Mesothelial cell of epicardium (in vitro differentiated cells): ENCODE measurements at regions not wholly inside any gene's neighbourhood (a gene's known extent, or its start where the extent isn't known, plus 50 kb on each side); places are given as distances from the start of the nearest gene placed in this dataset.

Experiments
- DNase-seq, 2 experiments: peaks; one replicate each; pipeline ENCODE4 v3.0.0; 2021; ENCODE audit warnings: low spot score in 2 of 2; ENCODE audit not compliant: unreplicated experiment in 2 of 2
- H3K27ac Mint-ChIP-seq: 2 replicates; pipeline ENCODE4 v1.8.0; 2021; ENCODE audit warnings: mixed read lengths
- H3K27me3 Mint-ChIP-seq: 2 replicates; pipeline ENCODE4 v1.8.0; 2021; ENCODE audit warnings: low read depth, mixed read lengths
- H3K36me3 Mint-ChIP-seq: 2 replicates; pipeline ENCODE4 v1.8.0; 2021; ENCODE audit warnings: mixed read lengths
- H3K4me1 Mint-ChIP-seq: 2 replicates; pipeline ENCODE4 v1.8.0; 2021; ENCODE audit warnings: mixed read lengths
- H3K4me3 Mint-ChIP-seq: 2 replicates; pipeline ENCODE4 v1.8.0; 2021; ENCODE audit warnings: mild to moderate bottlenecking, moderate library complexity, mixed read lengths
- H3K9me3 Mint-ChIP-seq: 2 replicates; pipeline ENCODE4 v1.8.0; 2021; ENCODE audit warnings: mixed read lengths
- TF ChIP-seq, protein P1 (sequence below): fragments of 200-600 bp; sonication (generic); IDR thresholded peaks from one replicate; pipeline ENCODE4 v1.5.0; 2021; ENCODE audit warnings: antibody characterized with exemption; ENCODE audit not compliant: unreplicated experiment

DNA sequence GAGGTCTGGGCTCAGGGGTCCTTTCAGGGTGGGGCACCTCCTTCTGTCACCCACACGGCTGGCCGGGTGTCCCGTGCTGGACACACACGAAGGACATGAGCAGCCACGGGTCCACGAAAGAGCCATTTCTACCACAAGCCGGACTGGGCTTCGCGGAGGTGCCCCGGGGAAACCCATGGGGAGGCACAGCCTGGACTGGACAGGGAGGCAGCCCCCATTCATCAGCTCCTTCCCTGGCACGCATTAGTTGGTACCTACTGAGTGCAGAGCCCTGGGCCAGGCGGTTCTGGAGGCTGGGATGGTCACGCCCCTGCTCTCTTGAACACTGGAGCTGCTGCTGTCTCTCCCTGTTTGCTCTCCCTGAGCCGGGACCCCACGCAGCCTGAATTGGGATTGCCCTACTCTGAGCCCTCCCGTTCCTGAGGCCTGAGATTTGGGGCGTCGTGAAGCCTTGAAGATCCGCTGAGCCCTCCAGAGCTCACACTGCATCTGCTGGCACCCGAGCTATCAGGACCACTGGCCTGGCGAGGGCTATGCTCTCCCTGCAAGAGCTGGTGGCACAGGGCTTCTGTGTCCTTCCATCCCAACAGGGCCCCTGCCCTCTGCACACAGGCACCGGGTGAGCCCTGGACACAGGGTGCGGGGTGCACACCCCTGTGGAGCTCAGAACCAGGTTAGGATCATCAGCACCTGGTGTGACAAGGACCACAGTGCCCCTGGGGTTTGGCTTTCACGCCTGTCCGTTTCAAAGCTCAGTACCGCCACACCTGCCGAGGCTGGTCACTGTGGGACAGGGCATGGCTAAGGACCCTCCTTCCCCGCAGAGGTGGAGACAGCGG lies 84.6 kb downstream of the MYEOV start:
- Mint-ChIP-seq H3K4me1 (no peaks in the 10 kb centered on the region), H3K27ac (no peak overlapping the region), H3K4me3 (no peak overlapping the region), H3K36me3 (no peaks in the 10 kb centered on the region), H3K9me3 (no peaks in the 10 kb centered on the region), H3K27me3 (peaks cover 2% of the 10 kb centered on the region)
- DNase-seq, result no peak
- TF ChIP-seq, protein P1, sequence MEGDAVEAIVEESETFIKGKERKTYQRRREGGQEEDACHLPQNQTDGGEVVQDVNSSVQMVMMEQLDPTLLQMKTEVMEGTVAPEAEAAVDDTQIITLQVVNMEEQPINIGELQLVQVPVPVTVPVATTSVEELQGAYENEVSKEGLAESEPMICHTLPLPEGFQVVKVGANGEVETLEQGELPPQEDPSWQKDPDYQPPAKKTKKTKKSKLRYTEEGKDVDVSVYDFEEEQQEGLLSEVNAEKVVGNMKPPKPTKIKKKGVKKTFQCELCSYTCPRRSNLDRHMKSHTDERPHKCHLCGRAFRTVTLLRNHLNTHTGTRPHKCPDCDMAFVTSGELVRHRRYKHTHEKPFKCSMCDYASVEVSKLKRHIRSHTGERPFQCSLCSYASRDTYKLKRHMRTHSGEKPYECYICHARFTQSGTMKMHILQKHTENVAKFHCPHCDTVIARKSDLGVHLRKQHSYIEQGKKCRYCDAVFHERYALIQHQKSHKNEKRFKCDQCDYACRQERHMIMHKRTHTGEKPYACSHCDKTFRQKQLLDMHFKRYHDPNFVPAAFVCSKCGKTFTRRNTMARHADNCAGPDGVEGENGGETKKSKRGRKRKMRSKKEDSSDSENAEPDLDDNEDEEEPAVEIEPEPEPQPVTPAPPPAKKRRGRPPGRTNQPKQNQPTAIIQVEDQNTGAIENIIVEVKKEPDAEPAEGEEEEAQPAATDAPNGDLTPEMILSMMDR, result no peak

GRCh38 chr11:69380451-69380901 lies 86.5 kb downstream of the MYEOV start:
- no peaks in the 10 kb centered on the region for H3K4me1 Mint-ChIP-seq
- H3K9me3 Mint-ChIP-seq, result no peaks in the 10 kb centered on the region
- H3K4me3 Mint-ChIP-seq, result no peak overlapping the region
- H3K27ac Mint-ChIP-seq, result no peak overlapping the region
- TF ChIP-seq, protein P1, result no peak
- DNase-seq, result no peak
- peaks cover 2% of the 10 kb centered on the region for H3K27me3 Mint-ChIP-seq
- H3K36me3 Mint-ChIP-seq, result no peaks in the 10 kb centered on the region

- Mint-ChIP-seq H3K36me3 (no peaks in the 10 kb centered on the region), H3K27me3 (peaks cover 2% of the 10 kb centered on the region), H3K4me3 (no peak overlapping the region), H3K4me1 (no peaks in the 10 kb centered on the region), H3K27ac (no peak overlapping the region), H3K9me3 (no peaks in the 10 kb centered on the region)
- no peak for DNase-seq
- TF ChIP-seq, protein P1, result no peak
Observed at GRCh38 chr11:69380921-69381581, 87.1 kb downstream of the MYEOV start.

DNA sequence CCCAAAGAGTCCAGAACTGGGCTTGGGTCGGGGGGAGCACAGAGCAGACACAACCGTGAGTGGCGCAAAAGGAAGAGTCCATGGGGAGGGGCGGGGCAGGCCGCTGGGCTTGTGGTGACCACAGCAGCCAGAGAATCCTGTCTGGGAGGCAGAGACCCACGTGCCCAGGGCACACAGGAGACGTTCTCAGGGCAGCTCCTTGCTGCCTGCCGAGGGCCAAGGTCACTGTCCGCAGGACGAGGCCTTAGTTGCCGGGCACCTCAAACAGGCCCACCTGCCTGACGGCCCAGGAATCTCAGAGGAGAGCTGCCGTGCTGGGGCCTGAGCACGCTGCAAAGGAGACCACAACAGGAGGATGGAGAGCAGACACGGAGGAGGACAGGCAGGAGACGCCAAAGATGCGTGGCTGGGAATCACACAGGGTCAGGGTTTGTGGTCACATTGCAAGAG lies 87.8 kb downstream of the MYEOV start:
- Mint-ChIP-seq H3K27ac (no peak overlapping the region), H3K27me3 (peaks cover 2% of the 10 kb centered on the region), H3K36me3 (no peaks in the 10 kb centered on the region)

GRCh38 chr11:69382131-69383128 lies 88.5 kb downstream of the MYEOV start:
- H3K9me3 Mint-ChIP-seq, result peaks cover 1% of the 10 kb centered on the region
- peaks cover 2% of the 10 kb centered on the region for H3K27me3 Mint-ChIP-seq
- no peak for DNase-seq
- H3K4me3 Mint-ChIP-seq, result no peak overlapping the region
- no peaks in the 10 kb centered on the region for H3K4me1 Mint-ChIP-seq
- peaks cover under 1% of the 10 kb centered on the region for H3K36me3 Mint-ChIP-seq
- TF ChIP-seq, protein P1, result no peak
- no peak overlapping the region for H3K27ac Mint-ChIP-seq

More for the DNA sequence above, 87.8 kb downstream of the MYEOV start:
- no peaks in the 10 kb centered on the region for H3K4me1 Mint-ChIP-seq
- TF ChIP-seq, protein P1, result no peak
- no peak overlapping the region for H3K4me3 Mint-ChIP-seq
- DNase-seq, result no peak
- no peaks in the 10 kb centered on the region for H3K9me3 Mint-ChIP-seq
